Kidney glomerular epithelial cell (primary cell): ENCODE measurements at regions not wholly inside any gene's neighbourhood (a gene's known extent, or its start where the extent isn't known, plus 50 kb on each side); places are given as distances from the start of the nearest gene placed in this dataset.
"Not testable (repeated sequence)": the region's sequence is repeated elsewhere in the genome, so short reads cannot be mapped to it uniquely, and the experiment has no call there.

Experiments
- DNase-seq: peaks from one replicate; lab custom pipeline; 2025; lab: John Stamatoyannopoulos, UW

- peak; percentile 6 for DNase-seq
Measured at GRCh38 chr5:13218518-13218917, 726.0 kb downstream of the DNAH5 start.

- DNase-seq: no peak
Measured at GRCh38 chr5:13217636-13218035, 726.9 kb downstream of the DNAH5 start.

DNA sequence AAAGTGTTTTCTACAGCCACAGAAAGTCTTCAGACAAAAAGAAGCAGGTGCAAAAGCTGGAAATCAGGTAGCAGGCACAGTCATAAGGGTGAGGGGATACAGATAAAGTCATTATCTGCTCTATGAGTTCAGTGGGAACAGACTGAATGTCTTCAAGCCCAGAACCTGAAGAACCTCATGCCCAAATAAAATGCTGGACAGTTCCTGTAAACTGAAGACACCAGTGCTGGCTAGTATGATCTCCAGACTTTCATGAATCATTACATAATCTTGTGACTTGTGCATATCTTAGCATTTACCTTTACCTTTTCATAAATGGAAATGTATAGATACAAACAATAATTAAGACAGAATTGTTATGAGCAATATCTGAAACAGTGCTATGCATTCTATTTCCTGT is 728.7 kb downstream of the DNAH5 start:
- DNase-seq: no peak

- no peak for DNase-seq
Measured at GRCh38 chr5:13215370-13215769, 729.1 kb downstream of the DNAH5 start.

DNA sequence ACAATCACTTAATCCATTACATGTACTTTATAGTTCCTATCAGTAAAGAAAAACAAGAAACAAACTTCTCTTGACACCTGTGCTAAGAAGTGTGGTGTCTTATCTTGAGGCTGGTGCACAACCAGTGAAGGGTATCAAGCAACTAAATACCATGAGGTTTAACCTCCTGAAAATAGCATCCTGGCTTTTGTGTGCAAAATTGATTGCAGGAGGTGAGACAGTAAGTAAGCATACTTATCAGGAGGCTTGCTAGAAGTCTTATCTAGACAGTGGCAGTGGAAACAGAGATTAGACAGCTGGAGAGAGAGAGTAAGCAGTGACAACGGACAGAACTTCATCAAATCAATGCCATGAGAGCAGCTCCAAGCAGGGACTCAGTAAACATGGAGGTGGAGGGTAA is 730.3 kb downstream of the DNAH5 start:
- DNase-seq: no peak

DNA sequence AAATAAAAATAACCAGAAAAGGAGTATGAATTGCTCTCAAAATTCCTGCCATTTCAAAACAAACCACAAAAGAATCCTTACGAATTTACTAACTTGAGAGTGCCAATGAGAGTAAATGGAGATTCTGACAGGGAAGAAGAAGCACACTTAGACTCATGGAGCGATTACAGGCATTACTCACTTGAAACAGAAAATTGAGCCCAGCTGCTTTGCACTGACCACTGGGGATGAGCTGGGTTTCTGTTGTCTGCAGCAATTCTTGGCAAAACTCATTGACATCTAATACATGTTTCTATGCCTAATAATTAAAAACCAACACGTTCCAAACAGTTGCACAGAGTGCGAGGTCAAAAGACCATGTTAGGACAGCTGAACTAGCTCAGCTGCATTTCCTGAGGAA is 731.6 kb downstream of the DNAH5 start:
- no peak for DNase-seq

- DNase-seq: no peak
Measured at GRCh38 chr5:13211064-13211463, 733.4 kb downstream of the DNAH5 start.

GRCh38 chr5:13207112-13207511 is 737.4 kb downstream of the DNAH5 start:
- no peak for DNase-seq

DNA sequence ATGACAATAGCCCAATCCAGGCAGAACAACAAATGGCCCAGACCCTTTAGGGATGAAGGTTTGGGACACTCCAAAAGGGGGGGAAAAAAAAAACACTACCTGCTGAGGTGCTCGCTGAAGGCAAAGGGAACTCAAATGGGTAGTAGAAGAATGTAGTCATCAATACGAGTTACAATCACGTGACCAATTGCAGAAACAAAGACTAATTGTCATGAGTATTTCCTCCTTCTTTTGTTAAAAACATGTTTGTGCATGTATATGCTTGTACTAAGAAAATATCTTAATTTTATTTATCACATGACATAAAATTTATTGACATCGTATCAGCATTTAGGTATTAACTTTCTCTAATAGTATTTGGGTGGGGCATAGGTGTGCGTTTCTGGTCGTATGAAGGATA is 743.5 kb downstream of the DNAH5 start:
- no peak for DNase-seq

- DNase-seq: not testable (repeated sequence)
Measured at GRCh38 chr5:13198226-13198625, 746.3 kb downstream of the DNAH5 start.

DNA sequence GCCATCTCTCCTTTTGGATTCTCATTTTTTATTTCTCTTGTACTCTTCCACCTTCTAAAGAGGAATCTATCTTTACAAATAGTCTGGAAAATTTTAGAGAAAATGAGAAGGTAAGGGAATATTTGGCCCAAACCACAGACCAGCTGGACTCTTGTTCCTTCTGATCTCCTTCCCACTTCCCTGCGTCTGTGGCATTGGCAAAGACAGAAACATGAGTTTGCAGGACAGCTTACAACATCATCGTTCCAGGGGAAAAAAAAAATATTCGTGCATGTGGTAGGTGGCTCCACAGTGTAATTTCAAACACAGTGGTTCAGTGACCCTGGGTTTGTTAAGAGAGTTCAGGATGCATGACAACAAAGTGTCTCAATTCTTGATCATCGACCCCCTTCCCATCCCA is 755.0 kb downstream of the DNAH5 start:
- DNase-seq: no peak

DNA sequence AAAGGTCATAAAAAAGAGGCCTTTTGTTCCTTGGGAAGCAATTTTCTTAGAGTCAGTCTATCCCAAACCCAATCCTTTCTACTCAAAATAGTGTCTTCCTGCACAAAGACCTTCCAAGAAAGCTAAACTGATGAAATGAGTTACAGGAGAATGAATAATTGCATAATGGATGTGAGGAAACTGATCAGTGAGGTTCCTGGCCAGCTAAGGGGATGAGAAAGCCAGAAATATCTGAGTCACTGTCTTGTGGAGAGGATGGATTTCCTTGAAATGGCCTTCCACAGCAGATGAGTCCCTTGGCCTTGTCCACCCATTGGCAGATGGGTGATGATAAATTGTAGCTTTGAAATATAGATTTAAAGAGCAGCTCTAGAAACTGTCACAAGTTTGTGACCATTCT is 756.1 kb downstream of the DNAH5 start:
- no peak for DNase-seq

- no peak for DNase-seq
Measured at GRCh38 chr5:13187186-13187585, 757.3 kb downstream of the DNAH5 start.

- no peak for DNase-seq
Measured at GRCh38 chr5:13186177-13186576, 758.3 kb downstream of the DNAH5 start.

- no peak for DNase-seq
Measured at GRCh38 chr5:13179407-13180087, 764.9 kb downstream of the DNAH5 start.

DNA sequence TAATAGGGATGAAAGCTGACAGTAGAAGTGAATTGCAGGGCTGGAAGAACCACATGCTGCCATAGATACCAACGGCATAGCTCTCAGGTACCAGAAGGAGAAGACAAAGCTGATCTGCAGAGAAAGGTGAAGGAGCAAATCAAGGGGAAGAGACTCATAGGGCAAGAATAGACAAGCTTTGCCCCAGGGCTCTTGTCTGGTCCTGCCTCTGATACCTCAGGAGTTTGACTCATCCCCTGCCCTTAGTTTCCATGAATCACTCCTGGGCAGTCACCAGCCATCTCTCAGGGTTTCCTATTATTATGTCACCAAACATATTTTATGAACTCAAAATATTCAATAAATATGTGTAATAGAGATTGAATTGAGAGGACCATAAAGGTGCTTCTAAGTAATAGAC is 800.9 kb downstream of the DNAH5 start:
- DNase-seq: no peak

- no peak for DNase-seq
Measured at GRCh38 chr5:13143214-13143613, 801.3 kb downstream of the DNAH5 start.

DNA sequence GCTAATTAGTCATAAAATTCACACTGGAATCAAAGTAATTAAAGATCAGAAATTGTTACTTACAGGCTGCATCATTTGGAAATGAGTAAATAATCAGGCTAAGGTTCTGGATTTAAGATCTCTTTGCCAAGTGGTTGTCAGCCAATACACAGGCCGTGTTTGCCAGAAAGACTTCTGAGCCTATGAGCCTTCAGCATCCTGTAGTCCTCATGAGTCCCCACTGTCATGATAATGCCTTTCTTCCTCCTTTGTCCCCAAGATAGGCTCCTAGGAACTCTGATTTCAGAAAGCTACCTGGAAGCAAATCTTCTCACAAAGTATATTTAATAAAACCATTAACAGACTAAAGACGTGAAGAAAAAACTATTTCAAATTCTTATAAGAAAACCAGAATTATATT is 810.5 kb downstream of the DNAH5 start:
- DNase-seq: no peak

- no peak for DNase-seq
Measured at GRCh38 chr5:13115476-13115875, 829.0 kb downstream of the DNAH5 start.

GRCh38 chr5:13108265-13108664 is 836.2 kb downstream of the DNAH5 start:
- no peak for DNase-seq

- no peak for DNase-seq
Measured at GRCh38 chr5:13107537-13107936, 837.0 kb downstream of the DNAH5 start.

- no peak for DNase-seq
Measured at GRCh38 chr5:13081116-13081515, 863.4 kb downstream of the DNAH5 start.

- DNase-seq: not testable (repeated sequence)
Measured at GRCh38 chr5:13072936-13073335, 871.6 kb downstream of the DNAH5 start.

GRCh38 chr5:13063088-13063487 is 881.4 kb downstream of the DNAH5 start:
- no peak for DNase-seq
